Astrocyte of the spinal cord (primary cell): ENCODE measurements at regions not wholly inside any gene's neighbourhood (a gene's known extent, or its start where the extent isn't known, plus 50 kb on each side); places are given as distances from the start of the nearest gene placed in this dataset.
"Not testable (repeated sequence)": the region's sequence is repeated elsewhere in the genome, so short reads cannot be mapped to it uniquely, and the experiment has no call there.

ENCODE experiments used
- DNase-seq: peaks from one replicate; pipeline ENCODE4 v3.0.0; 2011; ENCODE audit warnings: low read depth, low spot score
- H3K4me3 ChIP-seq: 2 replicates; pipeline ENCODE4 v1.5.1; 2011; ENCODE audit warnings: low read depth, mild to moderate bottlenecking, low read length, moderate library complexity
- CTCF ChIP-seq: IDR thresholded peaks from 2 replicates; pipeline ENCODE4 v1.5.1; 2012; ENCODE audit warnings: low read depth, mild to moderate bottlenecking, low read length, inconsistent platforms
- in situ Hi-C: cut with HindIII; loops from 2 replicates; pipeline ENCODE4 v1.10.0; 2017; ENCODE audit warnings: low sequenced_read_pairs

GRCh38 chr7:53229202-53229601, 193.8 kb downstream of the POM121L12 start:
- in situ Hi-C loops = no loop called here

GRCh38 chr7:53237344-53237913, 202.0 kb downstream of the POM121L12 start:
- no peak for TF ChIP-seq CTCF
- no peak for DNase-seq
- H3K4me3 ChIP-seq = no peak overlapping the region
- in situ Hi-C loops = no loop called here

More at GRCh38 chr7:53229202-53229601, 193.8 kb downstream of the POM121L12 start:
- TF ChIP-seq CTCF = no peak
- no peak for DNase-seq
- H3K4me3 ChIP-seq = no peak overlapping the region

GRCh38 chr7:53238021-53238605, 202.7 kb downstream of the POM121L12 start:
- no peak for TF ChIP-seq CTCF
- in situ Hi-C loops = no loop called here
- no peak for DNase-seq
- no peak overlapping the region for H3K4me3 ChIP-seq

- in situ Hi-C loops = not testable (repeated sequence)
Observed at GRCh38 chr7:53239151-53239550, 203.7 kb downstream of the POM121L12 start.

GRCh38 chr7:53245721-53246120, 210.3 kb downstream of the POM121L12 start:
- TF ChIP-seq CTCF = no peak
- H3K4me3 ChIP-seq = no peak overlapping the region
- in situ Hi-C loops = no loop called here
- DNase-seq = no peak

More at GRCh38 chr7:53239151-53239550, 203.7 kb downstream of the POM121L12 start:
- not testable (repeated sequence) for H3K4me3 ChIP-seq, DNase-seq

- DNase-seq = no peak
- TF ChIP-seq CTCF = no peak
- in situ Hi-C loops = no loop called here
- H3K4me3 ChIP-seq = no peak overlapping the region
Observed at GRCh38 chr7:53246957-53247356, 211.5 kb downstream of the POM121L12 start.

- no peak overlapping the region for H3K4me3 ChIP-seq
- in situ Hi-C loops = no loop called here
- DNase-seq = no peak
- no peak for TF ChIP-seq CTCF
Observed at GRCh38 chr7:53252539-53252938, 217.1 kb downstream of the POM121L12 start.
